ENCODE measurements at regions not wholly inside any gene's neighbourhood (a gene's known extent, or its start where the extent isn't known, plus 50 kb on each side); places are given as distances from the start of the nearest gene placed in this dataset.
"Not testable (repeated sequence)": the region's sequence is repeated elsewhere in the genome, so short reads cannot be mapped to it uniquely, and the experiment has no call there.

DNA sequence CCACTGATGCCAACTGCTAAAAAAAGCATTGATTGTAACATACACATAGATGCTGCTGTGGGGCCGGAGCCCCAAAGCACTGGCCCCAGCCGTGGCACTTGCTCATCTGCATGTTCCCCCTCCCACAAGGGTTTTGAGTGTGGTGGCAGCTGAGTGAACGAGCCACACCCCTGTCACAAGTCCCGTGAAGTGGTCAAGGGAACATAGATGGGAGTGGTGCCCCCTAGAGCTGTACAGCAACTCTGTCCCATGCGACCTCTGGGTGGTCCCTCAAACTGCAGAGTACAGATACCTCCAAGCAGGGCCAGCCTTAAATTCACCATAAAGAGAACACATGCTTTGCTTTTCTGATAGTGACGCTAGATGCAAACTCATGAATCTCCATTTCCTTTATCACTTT, 503.3 kb upstream of the NRP1 start:
- Histone ChIP-seq H3K4me3 (ENCODE audit: low read length) (no peak overlapping the region), H3K36me3 (ENCODE audit: control insufficient read depth, insufficient read depth, low read length) (no peaks in the 10 kb centered on the region), H3K9ac (ENCODE audit: low read length) (no peak overlapping the region), H3K4me1 (ENCODE audit: control insufficient read depth, insufficient read depth, low read length) (no peaks in the 10 kb centered on the region), H3K9me3 (ENCODE audit: control insufficient read depth, low read length) (no peaks in the 10 kb centered on the region), H3K27me3 (ENCODE audit: control insufficient read depth, insufficient read depth, low read length) (no peaks in the 10 kb centered on the region)

DNA sequence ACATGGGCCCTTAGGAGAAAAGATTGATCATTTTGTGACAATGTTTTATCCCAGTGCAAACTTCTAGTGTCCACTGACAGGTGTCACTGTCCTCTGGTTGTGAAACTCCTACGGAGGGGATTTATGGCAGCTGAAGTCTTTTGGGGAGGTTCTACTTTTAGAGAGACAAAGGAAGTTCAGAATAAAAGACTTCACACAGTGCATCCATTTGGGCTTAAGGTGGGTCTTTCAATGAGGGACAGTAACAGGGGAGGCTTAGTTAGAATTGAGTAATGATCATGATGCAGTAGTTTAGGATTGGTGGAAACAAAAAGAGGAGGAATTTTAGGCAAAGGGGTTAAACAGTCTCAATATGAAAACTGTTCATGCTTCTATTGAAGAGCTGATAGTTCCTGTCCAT, 501.1 kb upstream of the NRP1 start:
- no peak overlapping the region for H3K4me3 ChIP-seq (ENCODE audit: low read length)
- no peaks in the 10 kb centered on the region for H3K36me3 ChIP-seq (ENCODE audit: control insufficient read depth, insufficient read depth, low read length)
- H3K4me1 ChIP-seq (ENCODE audit: control insufficient read depth, insufficient read depth, low read length), result no peaks in the 10 kb centered on the region
- no peaks in the 10 kb centered on the region for H3K27me3 ChIP-seq (ENCODE audit: control insufficient read depth, insufficient read depth, low read length)
- no peaks in the 10 kb centered on the region for H3K9me3 ChIP-seq (ENCODE audit: control insufficient read depth, low read length)
- H3K9ac ChIP-seq (ENCODE audit: low read length), result no peak overlapping the region

DNA sequence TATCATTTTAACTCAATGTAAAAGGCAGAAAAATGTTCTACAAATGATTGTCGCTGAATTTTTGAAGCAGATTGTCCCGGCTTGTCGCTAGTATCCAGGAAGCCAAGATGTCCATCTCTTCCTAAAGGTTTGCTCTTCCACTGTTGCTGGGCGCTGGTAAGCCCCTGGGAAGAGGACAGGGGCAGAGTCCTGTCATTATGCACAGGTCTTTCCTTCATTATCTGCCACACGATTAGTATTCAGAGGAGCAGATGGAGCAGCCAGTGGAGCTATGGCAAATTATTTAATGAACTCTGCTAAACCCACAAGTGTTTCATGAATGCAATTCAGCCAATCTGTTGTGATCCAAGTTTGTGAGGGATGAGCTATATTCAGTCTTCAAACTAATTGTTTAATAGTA, 499.1 kb upstream of the NRP1 start:
- H3K4me1 ChIP-seq (ENCODE audit: control insufficient read depth, insufficient read depth, low read length), result no peaks in the 10 kb centered on the region
- no peaks in the 10 kb centered on the region for H3K36me3 ChIP-seq (ENCODE audit: control insufficient read depth, insufficient read depth, low read length)
- H3K27me3 ChIP-seq (ENCODE audit: control insufficient read depth, insufficient read depth, low read length), result no peaks in the 10 kb centered on the region
- H3K4me3 ChIP-seq (ENCODE audit: low read length), result no peak overlapping the region
- no peaks in the 10 kb centered on the region for H3K9me3 ChIP-seq (ENCODE audit: control insufficient read depth, low read length)
- no peak overlapping the region for H3K9ac ChIP-seq (ENCODE audit: low read length)

DNA sequence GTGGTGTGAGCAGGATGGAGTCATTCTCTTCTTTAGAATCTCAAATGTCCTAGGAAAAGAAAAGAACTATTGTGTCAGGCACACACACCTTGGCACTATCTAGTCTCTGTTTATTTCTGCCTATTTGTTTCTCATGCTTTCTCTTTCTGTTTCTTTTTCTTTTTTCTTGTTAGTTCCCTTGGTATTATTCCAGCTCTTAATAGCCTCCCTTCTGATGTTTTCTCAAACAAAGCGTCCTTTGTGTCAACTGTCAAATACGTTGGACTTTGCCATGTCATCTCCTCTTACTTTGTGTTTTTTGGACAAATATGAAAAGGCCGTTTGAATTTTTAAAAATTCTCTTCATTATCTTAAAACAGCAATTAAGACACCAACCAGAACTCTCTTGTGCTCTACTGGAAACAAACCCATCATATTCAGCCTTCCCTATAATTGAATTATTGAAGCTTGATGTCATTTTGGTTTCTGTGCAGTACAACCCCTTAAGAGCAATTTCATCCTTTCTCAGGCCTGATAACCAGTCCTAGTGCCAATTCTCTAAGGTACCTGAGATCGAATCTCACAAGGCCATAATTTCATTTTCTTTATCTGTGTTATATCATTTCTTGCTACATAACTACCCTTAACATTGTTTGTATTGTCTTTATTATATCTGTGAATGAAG, 497.8 kb upstream of the NRP1 start:
- H3K9ac ChIP-seq (ENCODE audit: low read length), result no peak overlapping the region
- H3K36me3 ChIP-seq (ENCODE audit: control insufficient read depth, insufficient read depth, low read length), result no peaks in the 10 kb centered on the region
- no peaks in the 10 kb centered on the region for H3K9me3 ChIP-seq (ENCODE audit: control insufficient read depth, low read length)
- H3K27me3 ChIP-seq (ENCODE audit: control insufficient read depth, insufficient read depth, low read length), result no peaks in the 10 kb centered on the region
- H3K4me3 ChIP-seq (ENCODE audit: low read length), result no peak overlapping the region
- H3K4me1 ChIP-seq (ENCODE audit: control insufficient read depth, insufficient read depth, low read length), result no peaks in the 10 kb centered on the region

DNA sequence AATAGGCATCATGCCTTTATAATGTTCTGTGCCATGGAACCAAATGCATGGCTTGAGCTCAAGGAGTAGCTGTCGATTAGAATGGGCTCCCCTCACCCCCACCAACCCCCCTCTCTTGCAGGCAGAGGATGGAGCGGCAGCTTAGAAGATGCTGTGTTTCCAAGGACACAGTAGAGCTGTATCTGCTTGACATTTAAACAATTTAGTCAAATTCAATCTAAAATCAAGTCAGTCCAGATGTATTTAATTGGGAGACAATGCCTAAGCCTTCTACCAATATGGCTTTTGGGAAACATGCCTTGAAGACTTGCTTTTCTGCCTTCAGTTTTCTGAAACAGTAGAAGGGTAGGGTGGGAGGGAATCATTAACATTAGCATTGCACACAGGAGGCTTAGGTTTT, 497.1 kb upstream of the NRP1 start:
- no peaks in the 10 kb centered on the region for H3K9me3 ChIP-seq (ENCODE audit: control insufficient read depth, low read length)
- H3K4me1 ChIP-seq (ENCODE audit: control insufficient read depth, insufficient read depth, low read length), result no peaks in the 10 kb centered on the region
- H3K36me3 ChIP-seq (ENCODE audit: control insufficient read depth, insufficient read depth, low read length), result no peaks in the 10 kb centered on the region
- no peaks in the 10 kb centered on the region for H3K27me3 ChIP-seq (ENCODE audit: control insufficient read depth, insufficient read depth, low read length)
- no peak overlapping the region for H3K9ac ChIP-seq (ENCODE audit: low read length)
- H3K4me3 ChIP-seq (ENCODE audit: low read length), result no peak overlapping the region

DNA sequence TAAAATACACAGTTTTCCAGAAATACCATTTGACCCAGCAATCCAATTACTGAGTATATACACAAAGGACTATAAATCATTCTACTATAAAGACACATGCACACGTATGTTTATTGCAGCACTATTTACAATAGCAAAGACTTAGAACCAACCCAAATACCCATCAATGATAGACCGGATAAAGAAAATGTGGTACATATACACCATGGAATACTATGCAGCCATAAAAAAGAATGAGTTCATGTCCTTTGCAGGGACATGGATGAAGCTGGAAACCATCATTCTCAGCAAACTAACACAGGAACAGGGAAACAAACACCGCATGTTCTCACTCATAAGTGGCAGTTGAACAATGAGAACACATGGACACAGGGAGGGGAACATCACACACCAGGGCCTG, 495.4 kb upstream of the NRP1 start:
- not testable (repeated sequence) for H3K4me3 ChIP-seq (ENCODE audit: low read length); H3K27me3 ChIP-seq (ENCODE audit: control insufficient read depth, insufficient read depth, low read length); H3K9me3 ChIP-seq (ENCODE audit: control insufficient read depth, low read length); H3K36me3 ChIP-seq (ENCODE audit: control insufficient read depth, insufficient read depth, low read length); H3K4me1 ChIP-seq (ENCODE audit: control insufficient read depth, insufficient read depth, low read length); H3K9ac ChIP-seq (ENCODE audit: low read length)

DNA sequence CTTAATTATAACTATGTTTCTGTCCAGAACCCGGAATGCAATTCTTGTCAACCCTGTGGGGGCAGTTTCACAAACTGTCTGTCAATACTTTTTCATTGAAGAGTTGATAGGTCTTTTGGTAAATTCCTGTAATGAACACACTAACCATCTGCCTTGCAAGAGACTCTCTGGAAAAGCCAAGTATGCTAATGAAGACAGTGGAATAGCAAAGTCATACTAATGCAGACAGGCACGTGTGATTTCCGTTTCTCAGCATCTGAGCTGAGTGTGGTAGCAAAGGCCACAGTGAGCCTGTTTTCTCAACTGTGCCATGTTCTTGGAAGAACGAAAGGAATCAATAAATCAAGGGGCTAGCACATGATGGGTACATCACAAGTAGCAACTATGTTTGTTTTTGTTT, 494.1 kb upstream of the NRP1 start:
- Histone ChIP-seq H3K9me3 (ENCODE audit: control insufficient read depth, low read length) (no peaks in the 10 kb centered on the region), H3K4me1 (ENCODE audit: control insufficient read depth, insufficient read depth, low read length) (no peaks in the 10 kb centered on the region), H3K4me3 (ENCODE audit: low read length) (no peak overlapping the region), H3K27me3 (ENCODE audit: control insufficient read depth, insufficient read depth, low read length) (no peaks in the 10 kb centered on the region), H3K9ac (ENCODE audit: low read length) (no peak overlapping the region), H3K36me3 (ENCODE audit: control insufficient read depth, insufficient read depth, low read length) (no peaks in the 10 kb centered on the region)

DNA sequence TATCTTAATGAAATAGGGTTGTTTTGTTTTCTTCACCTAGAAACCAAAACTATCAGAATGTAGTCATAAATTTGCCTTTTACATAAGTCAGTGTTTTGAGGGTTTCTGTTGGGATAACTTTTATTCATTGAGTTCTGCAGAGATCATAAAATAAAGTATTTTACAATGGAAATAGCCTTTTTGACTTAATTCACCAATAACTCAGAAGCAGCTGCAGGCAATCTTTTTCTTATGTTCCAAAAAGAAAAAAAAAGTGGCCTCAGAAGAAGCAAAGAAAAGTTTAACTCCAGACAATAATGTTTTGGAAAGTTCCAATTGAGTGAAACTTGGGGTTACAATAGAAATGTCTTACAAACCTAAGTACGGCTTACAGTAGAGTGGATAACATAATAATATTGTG, 491.7 kb upstream of the NRP1 start:
- Histone ChIP-seq H3K27me3 (ENCODE audit: control insufficient read depth, insufficient read depth, low read length) (no peaks in the 10 kb centered on the region), H3K4me3 (ENCODE audit: low read length) (no peak overlapping the region), H3K9ac (ENCODE audit: low read length) (no peak overlapping the region), H3K36me3 (ENCODE audit: control insufficient read depth, insufficient read depth, low read length) (no peaks in the 10 kb centered on the region), H3K9me3 (ENCODE audit: control insufficient read depth, low read length) (no peaks in the 10 kb centered on the region), H3K4me1 (ENCODE audit: control insufficient read depth, insufficient read depth, low read length) (no peaks in the 10 kb centered on the region)

DNA sequence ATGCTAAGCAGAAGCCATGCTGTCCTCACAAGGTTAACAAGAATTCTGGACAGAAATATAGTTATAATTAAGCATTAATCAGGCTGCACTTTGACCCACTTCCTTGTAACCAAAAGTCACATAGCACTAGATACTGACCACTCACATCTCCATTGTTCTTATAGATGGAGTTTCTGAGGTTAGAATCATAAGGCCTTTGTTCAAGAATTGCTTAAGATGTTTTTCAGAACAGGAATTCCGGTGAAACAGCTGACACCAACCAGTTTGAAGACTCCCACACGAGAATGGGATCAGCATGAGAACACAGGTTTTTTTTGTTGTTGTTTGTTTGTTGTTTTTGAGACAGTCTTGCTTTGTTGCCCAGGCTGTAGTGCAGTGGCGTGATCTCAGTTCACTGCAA, 488.3 kb upstream of the NRP1 start:
- no peaks in the 10 kb centered on the region for H3K9me3 ChIP-seq (ENCODE audit: control insufficient read depth, low read length)
- H3K9ac ChIP-seq (ENCODE audit: low read length), result no peak overlapping the region
- no peaks in the 10 kb centered on the region for H3K27me3 ChIP-seq (ENCODE audit: control insufficient read depth, insufficient read depth, low read length)
- no peaks in the 10 kb centered on the region for H3K4me1 ChIP-seq (ENCODE audit: control insufficient read depth, insufficient read depth, low read length)
- no peaks in the 10 kb centered on the region for H3K36me3 ChIP-seq (ENCODE audit: control insufficient read depth, insufficient read depth, low read length)
- no peak overlapping the region for H3K4me3 ChIP-seq (ENCODE audit: low read length)

DNA sequence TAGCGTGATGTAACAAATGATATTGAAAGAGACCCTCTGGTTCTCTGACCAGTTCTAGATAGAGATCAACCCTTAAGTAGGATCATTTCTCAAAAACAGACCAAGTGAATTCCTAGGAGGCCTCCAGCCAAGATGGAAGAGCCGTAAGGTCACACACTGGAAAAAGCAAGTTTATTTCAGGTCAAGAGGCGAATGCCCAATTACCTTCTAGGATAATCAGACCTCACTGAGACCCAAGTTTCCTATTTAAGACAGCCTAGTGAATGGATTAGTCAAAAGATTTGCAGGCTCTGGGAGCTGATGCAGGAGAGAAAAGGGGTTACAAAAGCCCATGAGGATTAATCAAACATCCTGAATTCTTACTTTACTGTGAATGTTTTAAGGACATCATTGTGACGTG, 486.1 kb upstream of the NRP1 start:
- no peaks in the 10 kb centered on the region for H3K4me1 ChIP-seq (ENCODE audit: control insufficient read depth, insufficient read depth, low read length)

DNA sequence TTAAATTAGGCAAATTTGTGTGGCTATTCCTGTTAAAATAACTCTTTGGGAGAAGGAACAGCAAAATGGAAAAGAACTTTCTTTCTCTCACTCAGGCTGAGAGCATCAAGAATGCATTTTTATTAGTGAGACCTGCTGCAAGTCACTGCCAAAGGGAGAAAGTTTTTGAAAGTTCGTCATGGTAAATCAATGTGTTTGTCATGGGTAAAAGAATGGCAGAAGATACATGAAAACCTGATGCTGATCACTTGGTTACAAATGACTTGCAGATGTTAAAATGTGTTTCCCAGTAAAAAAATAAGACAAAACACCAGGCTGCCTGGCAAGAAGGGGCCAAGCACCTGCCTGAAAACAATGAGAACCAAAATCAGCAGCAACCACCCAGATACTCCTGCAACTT, 484.7 kb upstream of the NRP1 start:
- H3K9ac ChIP-seq (ENCODE audit: low read length), result no peak overlapping the region
- no peaks in the 10 kb centered on the region for H3K27me3 ChIP-seq (ENCODE audit: control insufficient read depth, insufficient read depth, low read length)
- no peak overlapping the region for H3K4me3 ChIP-seq (ENCODE audit: low read length)
- no peaks in the 10 kb centered on the region for H3K4me1 ChIP-seq (ENCODE audit: control insufficient read depth, insufficient read depth, low read length)
- no peaks in the 10 kb centered on the region for H3K9me3 ChIP-seq (ENCODE audit: control insufficient read depth, low read length)
- no peaks in the 10 kb centered on the region for H3K36me3 ChIP-seq (ENCODE audit: control insufficient read depth, insufficient read depth, low read length)

More for the DNA sequence above, 486.1 kb upstream of the NRP1 start:
- Histone ChIP-seq H3K9ac (ENCODE audit: low read length) (no peak overlapping the region), H3K9me3 (ENCODE audit: control insufficient read depth, low read length) (no peaks in the 10 kb centered on the region), H3K36me3 (ENCODE audit: control insufficient read depth, insufficient read depth, low read length) (no peaks in the 10 kb centered on the region), H3K27me3 (ENCODE audit: control insufficient read depth, insufficient read depth, low read length) (no peaks in the 10 kb centered on the region), H3K4me3 (ENCODE audit: low read length) (no peak overlapping the region)

DNA sequence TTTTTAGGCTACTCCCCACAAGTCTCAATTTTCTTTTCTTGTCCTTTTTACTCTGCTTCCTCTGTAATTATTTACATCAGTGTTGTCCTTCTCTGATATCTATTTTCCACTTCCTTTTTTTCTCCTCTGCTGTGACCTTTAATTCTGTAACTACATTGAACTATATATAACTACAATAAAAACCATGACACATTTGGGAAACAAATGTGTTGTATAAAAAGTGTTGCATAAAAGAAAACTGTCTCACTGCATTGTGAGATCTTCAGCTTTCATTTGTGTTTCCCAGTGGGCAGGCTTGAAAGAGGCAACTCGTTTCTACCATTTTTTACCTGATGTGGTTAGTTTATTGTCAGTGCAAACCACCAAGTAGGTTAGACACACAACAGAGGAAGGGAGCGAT, 483.9 kb upstream of the NRP1 start:
- Histone ChIP-seq H3K27me3 (ENCODE audit: control insufficient read depth, insufficient read depth, low read length) (no peaks in the 10 kb centered on the region), H3K4me3 (ENCODE audit: low read length) (no peak overlapping the region), H3K4me1 (ENCODE audit: control insufficient read depth, insufficient read depth, low read length) (no peaks in the 10 kb centered on the region), H3K9ac (ENCODE audit: low read length) (no peak overlapping the region), H3K9me3 (ENCODE audit: control insufficient read depth, low read length) (no peaks in the 10 kb centered on the region), H3K36me3 (ENCODE audit: control insufficient read depth, insufficient read depth, low read length) (no peaks in the 10 kb centered on the region)

DNA sequence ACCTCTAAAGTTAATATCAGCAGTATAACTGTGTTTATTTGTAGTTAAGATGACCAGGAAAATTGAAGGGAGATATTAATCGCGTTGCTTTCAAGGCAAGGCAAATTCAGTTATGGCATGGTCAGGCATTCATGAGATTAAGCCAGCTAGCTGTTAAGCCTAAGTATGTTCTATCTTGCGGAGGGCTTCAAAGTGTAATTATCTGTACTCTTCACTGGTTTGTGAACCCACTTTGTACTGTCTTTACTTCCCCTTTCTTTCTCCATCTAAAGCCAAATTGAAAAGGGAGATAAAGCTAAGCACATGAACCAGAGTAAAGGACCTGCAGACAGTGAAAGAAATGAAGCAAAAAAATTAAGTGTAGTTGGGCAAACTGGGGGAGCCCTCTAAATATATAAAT, 483.1 kb upstream of the NRP1 start:
- Histone ChIP-seq H3K36me3 (ENCODE audit: control insufficient read depth, insufficient read depth, low read length) (no peaks in the 10 kb centered on the region), H3K27me3 (ENCODE audit: control insufficient read depth, insufficient read depth, low read length) (no peaks in the 10 kb centered on the region), H3K9ac (ENCODE audit: low read length) (no peak overlapping the region), H3K4me1 (ENCODE audit: control insufficient read depth, insufficient read depth, low read length) (no peaks in the 10 kb centered on the region), H3K9me3 (ENCODE audit: control insufficient read depth, low read length) (no peaks in the 10 kb centered on the region), H3K4me3 (ENCODE audit: low read length) (no peak overlapping the region)

All from mucosa of stomach (tissue), 1 donor.